OCI-LY1 (cell line): ENCODE measurements at regions not wholly inside any gene's neighbourhood (a gene's known extent, or its start where the extent isn't known, plus 50 kb on each side); places are given as distances from the start of the nearest gene placed in this dataset.

Experiments used
- EZH2 ChIP-seq: fragments of 200-600 bp; sonication (generic), shearing (Covaris generic); IDR thresholded peaks from 2 replicates; pipeline ENCODE4 v1.8.0; 2017; ENCODE audit warnings: borderline replicate concordance, mixed run types, mild to moderate bottlenecking, antibody characterized with exemption, low read length, moderate library complexity, mixed read lengths
- TF ChIP-seq, protein P1 (sequence below): fragments of 200-600 bp; sonication (generic), shearing (Covaris generic); IDR thresholded peaks from 2 replicates; pipeline ENCODE4 v1.5.1; 2017; ENCODE audit warnings: mild to moderate bottlenecking, antibody characterized with exemption, low read length, moderate library complexity, mixed read lengths

- TF ChIP-seq, protein P1, sequence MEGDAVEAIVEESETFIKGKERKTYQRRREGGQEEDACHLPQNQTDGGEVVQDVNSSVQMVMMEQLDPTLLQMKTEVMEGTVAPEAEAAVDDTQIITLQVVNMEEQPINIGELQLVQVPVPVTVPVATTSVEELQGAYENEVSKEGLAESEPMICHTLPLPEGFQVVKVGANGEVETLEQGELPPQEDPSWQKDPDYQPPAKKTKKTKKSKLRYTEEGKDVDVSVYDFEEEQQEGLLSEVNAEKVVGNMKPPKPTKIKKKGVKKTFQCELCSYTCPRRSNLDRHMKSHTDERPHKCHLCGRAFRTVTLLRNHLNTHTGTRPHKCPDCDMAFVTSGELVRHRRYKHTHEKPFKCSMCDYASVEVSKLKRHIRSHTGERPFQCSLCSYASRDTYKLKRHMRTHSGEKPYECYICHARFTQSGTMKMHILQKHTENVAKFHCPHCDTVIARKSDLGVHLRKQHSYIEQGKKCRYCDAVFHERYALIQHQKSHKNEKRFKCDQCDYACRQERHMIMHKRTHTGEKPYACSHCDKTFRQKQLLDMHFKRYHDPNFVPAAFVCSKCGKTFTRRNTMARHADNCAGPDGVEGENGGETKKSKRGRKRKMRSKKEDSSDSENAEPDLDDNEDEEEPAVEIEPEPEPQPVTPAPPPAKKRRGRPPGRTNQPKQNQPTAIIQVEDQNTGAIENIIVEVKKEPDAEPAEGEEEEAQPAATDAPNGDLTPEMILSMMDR = no peak
- TF ChIP-seq EZH2 = no peak
These were observed 91.6 kb upstream of the ATF7IP start for GRCh38 chr12:14273913-14274311.
